ENCODE measurements at regions not wholly inside any gene's neighbourhood (a gene's known extent, or its start where the extent isn't known, plus 50 kb on each side); places are given as distances from the start of the nearest gene placed in this dataset.

DNA sequence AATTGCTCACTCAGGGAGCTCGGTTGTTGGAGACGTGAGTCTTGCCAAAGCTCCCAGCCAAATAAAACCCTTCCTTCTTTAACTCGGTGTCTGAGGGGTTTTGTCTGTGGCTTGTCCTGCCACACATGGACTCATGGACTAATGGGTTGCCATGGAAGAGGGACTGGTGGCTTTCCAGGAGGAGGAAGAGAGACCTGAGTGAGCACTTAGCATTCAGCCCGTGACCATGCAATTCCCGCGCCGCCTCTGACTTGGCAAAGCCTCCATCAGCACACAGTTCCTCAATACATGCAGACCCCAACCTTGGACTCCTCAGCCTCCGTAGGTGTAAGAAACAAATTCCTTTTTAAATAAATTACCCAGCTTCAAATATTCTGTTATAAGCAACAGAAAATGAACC is 57.3 kb upstream of the TMEM18 start:
- TF ChIP-seq, protein P1, sequence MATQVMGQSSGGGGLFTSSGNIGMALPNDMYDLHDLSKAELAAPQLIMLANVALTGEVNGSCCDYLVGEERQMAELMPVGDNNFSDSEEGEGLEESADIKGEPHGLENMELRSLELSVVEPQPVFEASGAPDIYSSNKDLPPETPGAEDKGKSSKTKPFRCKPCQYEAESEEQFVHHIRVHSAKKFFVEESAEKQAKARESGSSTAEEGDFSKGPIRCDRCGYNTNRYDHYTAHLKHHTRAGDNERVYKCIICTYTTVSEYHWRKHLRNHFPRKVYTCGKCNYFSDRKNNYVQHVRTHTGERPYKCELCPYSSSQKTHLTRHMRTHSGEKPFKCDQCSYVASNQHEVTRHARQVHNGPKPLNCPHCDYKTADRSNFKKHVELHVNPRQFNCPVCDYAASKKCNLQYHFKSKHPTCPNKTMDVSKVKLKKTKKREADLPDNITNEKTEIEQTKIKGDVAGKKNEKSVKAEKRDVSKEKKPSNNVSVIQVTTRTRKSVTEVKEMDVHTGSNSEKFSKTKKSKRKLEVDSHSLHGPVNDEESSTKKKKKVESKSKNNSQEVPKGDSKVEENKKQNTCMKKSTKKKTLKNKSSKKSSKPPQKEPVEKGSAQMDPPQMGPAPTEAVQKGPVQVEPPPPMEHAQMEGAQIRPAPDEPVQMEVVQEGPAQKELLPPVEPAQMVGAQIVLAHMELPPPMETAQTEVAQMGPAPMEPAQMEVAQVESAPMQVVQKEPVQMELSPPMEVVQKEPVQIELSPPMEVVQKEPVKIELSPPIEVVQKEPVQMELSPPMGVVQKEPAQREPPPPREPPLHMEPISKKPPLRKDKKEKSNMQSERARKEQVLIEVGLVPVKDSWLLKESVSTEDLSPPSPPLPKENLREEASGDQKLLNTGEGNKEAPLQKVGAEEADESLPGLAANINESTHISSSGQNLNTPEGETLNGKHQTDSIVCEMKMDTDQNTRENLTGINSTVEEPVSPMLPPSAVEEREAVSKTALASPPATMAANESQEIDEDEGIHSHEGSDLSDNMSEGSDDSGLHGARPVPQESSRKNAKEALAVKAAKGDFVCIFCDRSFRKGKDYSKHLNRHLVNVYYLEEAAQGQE (IDR thresholded peaks at IDR 0.05; ENCODE audit: borderline replicate concordance in 1 of 2, low read depth in 1 of 2, low read length in 2 of 2): no peak
- no peak for TF ChIP-seq ZNF550 (CRISPR knock-in tag; IDR thresholded peaks at IDR 0.05; ENCODE audit: borderline replicate concordance)
- TF ChIP-seq, protein P2, sequence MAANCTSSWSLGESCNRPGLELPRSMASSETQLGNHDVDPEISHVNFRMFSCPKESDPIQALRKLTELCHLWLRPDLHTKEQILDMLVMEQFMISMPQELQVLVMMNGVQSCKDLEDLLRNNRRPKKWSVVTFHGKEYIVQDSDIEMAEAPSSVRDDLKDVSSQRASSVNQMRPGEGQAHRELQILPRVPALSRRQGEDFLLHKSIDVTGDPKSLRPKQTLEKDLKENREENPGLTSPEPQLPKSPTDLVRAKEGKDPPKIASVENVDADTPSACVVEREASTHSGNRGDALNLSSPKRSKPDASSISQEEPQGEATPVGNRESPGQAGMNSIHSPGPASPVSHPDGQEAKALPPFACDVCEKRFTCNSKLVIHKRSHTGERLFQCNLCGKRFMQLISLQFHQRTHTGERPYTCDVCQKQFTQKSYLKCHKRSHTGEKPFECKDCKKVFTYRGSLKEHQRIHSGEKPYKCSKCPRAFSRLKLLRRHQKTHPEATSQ (CRISPR knock-in tag; IDR thresholded peaks at IDR 0.05; ENCODE audit: borderline replicate concordance): no peak
- TF ChIP-seq, protein P3, sequence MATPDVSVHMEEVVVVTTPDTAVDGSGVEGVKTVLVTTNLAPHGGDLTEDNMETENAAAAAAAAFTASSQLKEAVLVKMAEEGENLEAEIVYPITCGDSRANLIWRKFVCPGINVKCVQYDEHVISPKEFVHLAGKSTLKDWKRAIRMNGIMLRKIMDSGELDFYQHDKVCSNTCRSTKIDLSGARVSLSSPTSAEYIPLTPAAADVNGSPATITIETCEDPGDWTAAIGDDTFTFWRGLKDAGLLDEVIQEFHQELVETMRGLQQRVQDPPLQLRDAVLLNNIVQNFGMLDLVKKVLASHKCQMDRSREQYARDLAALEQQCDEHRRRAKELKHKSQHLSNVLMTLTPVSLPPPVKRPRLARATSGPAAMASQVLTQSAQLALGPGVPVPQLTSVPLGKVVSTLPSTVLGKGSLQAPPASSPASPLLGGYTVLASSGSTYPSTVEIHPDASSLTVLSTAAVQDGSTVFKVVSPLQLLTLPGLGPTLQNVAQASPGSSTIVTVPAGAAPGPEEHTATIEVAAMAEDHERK (CRISPR knock-in tag; IDR thresholded peaks at IDR 0.05; ENCODE audit: low read depth): no peak
